HG03354 (cell line): ENCODE measurements at regions not wholly inside any gene's neighbourhood (a gene's known extent, or its start where the extent isn't known, plus 50 kb on each side); places are given as distances from the start of the nearest gene placed in this dataset.
"Not testable (repeated sequence)": the region's sequence is repeated elsewhere in the genome, so short reads cannot be mapped to it uniquely, and the experiment has no call there.

Experiments used
- ATAC-seq: cut with Tn5 transposase; IDR thresholded peaks from one replicate; pipeline ENCODE4 v1.9.1; 2021; ENCODE audit warnings: mild to moderate bottlenecking; ENCODE audit not compliant: unreplicated experiment, poor library complexity, severe bottlenecking

GRCh38 chr4:123529278-123529568, 132.6 kb downstream of the SPRY1 start:
- ATAC-seq: no peak

- ATAC-seq: no peak
These were observed 133.8 kb downstream of the SPRY1 start for GRCh38 chr4:123530357-123530756.

GRCh38 chr4:123535037-123535748, 138.6 kb downstream of the SPRY1 start:
- ATAC-seq: no peak

GRCh38 chr4:123536225-123536624, 139.6 kb downstream of the SPRY1 start:
- peak; percentile 70 for ATAC-seq

GRCh38 chr4:123537906-123538402, 141.4 kb downstream of the SPRY1 start:
- ATAC-seq: not testable (repeated sequence)

GRCh38 chr4:123545667-123546572, 149.3 kb downstream of the SPRY1 start:
- no peak for ATAC-seq

GRCh38 chr4:123546573-123547060, 150.0 kb downstream of the SPRY1 start:
- no peak for ATAC-seq

GRCh38 chr4:123547216-123548165, 150.9 kb downstream of the SPRY1 start:
- no peak for ATAC-seq

GRCh38 chr4:123553279-123553678, 156.7 kb downstream of the SPRY1 start:
- ATAC-seq: no peak

- no peak for ATAC-seq
These were observed 157.4 kb downstream of the SPRY1 start for GRCh38 chr4:123553733-123554637.

- no peak for ATAC-seq
These were observed 158.2 kb downstream of the SPRY1 start for GRCh38 chr4:123554801-123555232.

- no peak for ATAC-seq
These were observed 158.7 kb downstream of the SPRY1 start for GRCh38 chr4:123555233-123555806.

- no peak for ATAC-seq
These were observed 159.2 kb downstream of the SPRY1 start for GRCh38 chr4:123555807-123556273.

GRCh38 chr4:123556526-123556925, 159.9 kb downstream of the SPRY1 start:
- no peak for ATAC-seq

- no peak for ATAC-seq
These were observed 161.4 kb downstream of the SPRY1 start for GRCh38 chr4:123557857-123558536.

- no peak for ATAC-seq
These were observed 162.3 kb downstream of the SPRY1 start for GRCh38 chr4:123558865-123559264.

- ATAC-seq: no peak
These were observed 163.6 kb downstream of the SPRY1 start for GRCh38 chr4:123559955-123560871.
